Omental fat pad (tissue), 3 donors: ENCODE measurements at regions not wholly inside any gene's neighbourhood (a gene's known extent, or its start where the extent isn't known, plus 50 kb on each side); places are given as distances from the start of the nearest gene placed in this dataset.
"Not testable (repeated sequence)": the region's sequence is repeated elsewhere in the genome, so short reads cannot be mapped to it uniquely, and the experiment has no call there.

Source experiments
- ATAC-seq: fragments of 150-250 bp; one replicate; pipeline ENCODE4 v1.9.1; 2016; ENCODE audit warnings: mild to moderate bottlenecking, moderate library complexity; ENCODE audit not compliant: low FRiP score
- DNase-seq: peaks from one replicate; pipeline ENCODE4 v3.0.0-alpha.2; 2019; ENCODE audit warnings: low spot score
- CTCF ChIP-seq, 3 donors: fragments of 450-650 bp; IDR thresholded peaks; one replicate each; pipeline ENCODE4 v1.5.1; 2016 to 2017; ENCODE audit warnings: antibody characterized with exemption in 3 of 3, mild to moderate bottlenecking in 3 of 3, moderate library complexity in 2 of 3

DNA sequence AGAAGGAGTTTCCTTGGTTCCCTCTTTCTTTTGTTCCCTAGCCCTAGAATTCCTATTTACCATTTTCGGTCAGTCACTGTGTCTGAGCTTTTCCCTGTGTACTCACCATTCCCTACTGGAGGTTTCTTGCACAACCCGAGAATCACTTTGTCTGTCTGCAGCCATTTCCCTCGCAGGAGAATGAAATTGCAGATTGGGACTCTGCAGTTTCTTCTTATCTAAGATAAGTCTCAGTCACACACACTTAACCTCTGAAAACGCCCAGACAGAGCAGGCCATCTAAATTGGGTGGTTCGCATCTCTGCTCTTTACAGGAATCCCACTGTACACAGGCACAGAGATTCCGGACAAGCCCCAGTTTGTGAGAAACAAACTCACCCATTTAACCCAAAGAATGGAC lies 58.6 kb upstream of the CNTNAP2 start:
- DNase-seq (no peak), ATAC-seq (no peak)
- TF ChIP-seq CTCF (IDR thresholded peaks at IDR 0.05), result no peak

DNA sequence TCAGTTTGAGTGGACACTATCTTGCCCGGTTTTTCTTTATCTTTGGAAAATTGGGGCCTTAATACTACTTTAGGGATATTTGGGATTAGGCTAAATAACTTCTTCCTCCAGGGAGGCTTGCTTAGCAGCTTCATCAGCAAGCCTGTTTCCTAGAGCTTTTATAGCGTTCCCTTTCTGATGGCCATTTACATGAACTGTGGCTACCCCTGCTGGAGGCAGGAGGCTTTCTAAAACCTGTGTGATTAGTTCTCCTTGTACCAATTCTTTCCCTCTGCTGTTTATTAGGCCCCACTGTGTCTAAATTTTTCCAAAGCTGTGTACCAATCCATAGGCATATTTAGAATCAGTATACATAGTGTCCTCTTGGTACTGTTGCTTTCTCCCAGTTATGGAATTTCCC lies 61.7 kb upstream of the CNTNAP2 start:
- no peak for DNase-seq
- TF ChIP-seq CTCF (IDR thresholded peaks at IDR 0.05), result no peak
- ATAC-seq, result no peak

DNA sequence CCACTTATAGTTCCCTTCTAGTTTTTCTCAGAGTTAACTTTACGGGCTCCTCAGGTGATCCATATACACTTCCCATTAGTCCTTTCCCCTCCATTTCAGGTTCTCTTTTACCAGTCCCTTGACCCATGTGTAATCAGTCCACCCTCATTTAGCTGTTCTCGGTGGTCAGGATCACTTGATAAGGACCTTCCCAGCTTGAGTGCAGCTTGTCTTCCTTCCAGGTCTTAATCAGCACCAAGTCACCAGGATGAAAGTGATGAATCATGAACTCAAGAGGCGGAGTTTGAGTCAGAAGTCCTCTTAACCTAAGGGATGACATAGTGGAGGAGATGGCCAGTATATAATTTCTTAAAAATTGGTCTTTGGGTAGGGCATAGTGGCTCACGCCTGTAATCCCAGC lies 63.1 kb upstream of the CNTNAP2 start:
- TF ChIP-seq CTCF (IDR thresholded peaks at IDR 0.05), result no peak
- ATAC-seq (no peak), DNase-seq (no peak)

GRCh38 chr7:146043310-146043709 lies 73.3 kb upstream of the CNTNAP2 start:
- not testable (repeated sequence) for ATAC-seq

DNA sequence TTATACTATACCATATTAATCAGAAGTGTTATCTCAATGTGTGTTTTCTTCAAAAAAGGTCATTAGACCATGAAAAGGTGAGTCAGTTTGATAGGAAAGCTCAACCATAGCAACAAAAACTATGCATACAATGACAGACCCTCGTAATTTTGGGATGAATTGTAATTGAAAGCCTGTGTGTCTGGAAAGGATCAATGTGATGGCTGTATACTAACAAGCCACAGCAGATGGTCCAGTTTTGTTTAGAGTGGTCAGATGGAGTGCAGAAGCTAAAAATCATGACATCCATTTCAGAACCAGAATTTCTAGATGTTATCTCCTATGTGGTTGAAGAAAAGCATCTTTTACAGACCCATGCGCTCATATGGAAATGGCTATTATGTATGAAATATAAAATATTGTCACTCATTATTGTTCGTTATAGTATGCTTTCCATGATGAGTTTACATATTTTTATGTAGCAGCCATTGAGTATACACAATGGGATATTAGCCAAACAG lies 88.3 kb upstream of the CNTNAP2 start:
- no peak for TF ChIP-seq CTCF (IDR thresholded peaks at IDR 0.05)
- DNase-seq, result no peak
- no peak for ATAC-seq

More at GRCh38 chr7:146043310-146043709, 73.3 kb upstream of the CNTNAP2 start:
- not testable (repeated sequence) for DNase-seq

GRCh38 chr7:146027243-146027642 lies 89.4 kb upstream of the CNTNAP2 start:
- DNase-seq (no peak), ATAC-seq (no peak)
- no peak for TF ChIP-seq CTCF (IDR thresholded peaks at IDR 0.05)

- TF ChIP-seq CTCF (IDR thresholded peaks at IDR 0.05), result no peak
- DNase-seq (no peak), ATAC-seq (no peak)
These were observed 93.8 kb upstream of the CNTNAP2 start for GRCh38 chr7:146022776-146023175.

- ATAC-seq, DNase-seq: not testable (repeated sequence)
These were observed 97.3 kb upstream of the CNTNAP2 start for GRCh38 chr7:146019041-146020004.

GRCh38 chr7:146017366-146017765 lies 99.2 kb upstream of the CNTNAP2 start:
- not testable (repeated sequence) for DNase-seq, ATAC-seq

DNA sequence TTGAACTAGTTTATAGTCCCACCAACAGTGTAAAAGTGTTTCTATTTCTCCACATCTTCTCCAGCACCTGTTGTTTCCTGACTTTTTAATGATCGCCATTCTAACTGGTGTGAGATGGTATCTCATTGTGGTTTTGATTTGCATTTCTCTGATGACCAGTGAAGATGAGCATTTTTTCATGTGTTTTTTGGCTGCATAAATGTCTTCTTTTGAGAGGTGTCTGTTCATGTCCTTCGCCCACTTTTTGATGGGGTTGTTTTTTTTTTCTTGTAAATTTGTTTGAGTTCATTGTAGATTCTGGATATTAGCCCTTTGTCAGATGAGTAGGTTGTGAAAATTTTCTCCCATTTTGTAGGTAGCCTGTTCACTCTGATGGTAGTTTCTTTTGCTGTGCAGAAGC lies 102.4 kb upstream of the CNTNAP2 start:
- not testable (repeated sequence) for DNase-seq, ATAC-seq
